ENCODE measurements at regions not wholly inside any gene's neighbourhood (a gene's known extent, or its start where the extent isn't known, plus 50 kb on each side); places are given as distances from the start of the nearest gene placed in this dataset.
"Not testable (repeated sequence)": the region's sequence is repeated elsewhere in the genome, so short reads cannot be mapped to it uniquely, and the experiment has no call there.

DNA sequence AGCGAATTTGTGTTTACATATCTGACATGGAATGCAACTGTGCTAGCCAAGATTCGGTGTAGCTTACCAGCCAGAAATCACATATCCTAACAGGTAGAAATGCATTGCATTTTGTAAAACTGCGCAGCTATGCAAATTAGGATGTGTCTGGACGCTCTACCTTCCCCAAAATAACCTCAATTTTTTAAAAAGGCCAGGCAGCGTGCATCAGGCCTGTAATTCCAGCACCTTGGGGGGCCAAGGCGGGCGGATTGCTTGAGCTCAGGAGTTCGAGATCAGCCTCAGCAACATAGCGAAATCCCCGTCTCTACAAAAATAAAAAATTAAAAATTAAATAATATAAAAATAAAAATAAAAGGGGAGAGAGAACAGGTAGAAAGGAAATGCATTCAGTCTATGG lies 305.0 kb downstream of the TYW1 start:
- DNase-seq, result no peak

DNA sequence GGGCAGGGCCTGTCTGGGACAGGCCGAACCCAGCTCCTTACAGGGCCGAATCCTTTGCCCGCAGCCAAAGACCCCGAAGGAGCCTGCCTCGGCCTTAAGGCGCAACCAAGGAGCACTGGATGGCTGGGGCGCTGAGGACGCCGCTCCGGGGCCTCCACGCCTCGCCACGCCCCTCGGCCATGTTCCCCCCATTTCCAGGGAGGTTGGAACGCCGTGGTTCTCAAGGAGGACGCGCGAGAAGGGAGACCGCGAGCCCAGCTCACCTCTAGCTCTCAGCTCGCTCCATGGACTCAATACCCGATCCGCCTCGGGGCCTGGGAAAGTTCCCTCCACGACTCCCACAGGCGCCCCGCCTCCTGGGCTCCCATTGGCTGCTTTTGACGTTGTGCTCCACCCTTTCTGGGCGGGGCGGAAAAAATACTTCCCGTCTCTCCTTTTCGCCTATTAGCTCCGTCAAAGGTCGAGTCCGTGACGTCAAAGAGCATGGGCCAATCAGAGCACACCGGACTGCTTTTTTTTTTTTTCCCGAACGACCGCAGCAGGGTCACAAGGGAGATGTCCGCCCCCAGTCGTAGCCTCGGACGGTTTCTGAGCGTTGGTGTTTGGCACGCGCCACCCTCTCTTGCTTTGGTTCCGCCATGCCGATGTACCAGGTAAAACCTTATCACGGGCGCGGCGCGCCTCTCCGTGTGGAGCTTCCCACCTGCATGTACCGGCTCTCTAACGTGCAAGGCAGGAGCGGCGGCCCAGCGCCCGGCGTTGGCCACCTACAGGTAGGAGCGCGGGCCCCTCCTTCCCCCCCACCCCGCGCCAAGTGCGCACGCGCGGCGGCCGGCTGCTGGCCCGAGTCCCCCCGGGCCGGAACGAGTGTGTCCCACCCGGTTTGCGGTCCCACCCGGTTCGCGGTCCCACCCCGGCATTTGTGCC lies 305.7 kb downstream of the TYW1 start:
- DNase-seq, result peak; percentile 98

DNA sequence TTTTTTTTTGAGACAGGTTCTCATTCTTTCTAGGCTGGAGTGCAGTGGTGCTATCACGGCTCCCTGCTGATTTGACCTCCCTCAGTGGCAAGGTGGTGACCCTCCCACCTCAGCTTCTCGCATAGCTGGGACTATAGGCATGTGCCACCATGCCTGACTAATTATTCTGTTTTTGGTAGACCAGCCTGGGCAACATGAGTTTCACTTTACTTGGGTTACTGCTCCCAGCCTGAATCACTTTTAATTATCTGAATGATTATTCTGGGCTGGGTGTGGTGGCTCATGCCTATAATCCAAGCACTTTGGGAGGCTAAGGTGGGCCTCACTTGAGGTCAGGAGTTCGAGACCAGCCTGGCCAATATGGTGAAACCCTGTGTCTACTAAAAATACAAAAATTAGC lies 308.2 kb downstream of the TYW1 start:
- not testable (repeated sequence) for DNase-seq

DNA sequence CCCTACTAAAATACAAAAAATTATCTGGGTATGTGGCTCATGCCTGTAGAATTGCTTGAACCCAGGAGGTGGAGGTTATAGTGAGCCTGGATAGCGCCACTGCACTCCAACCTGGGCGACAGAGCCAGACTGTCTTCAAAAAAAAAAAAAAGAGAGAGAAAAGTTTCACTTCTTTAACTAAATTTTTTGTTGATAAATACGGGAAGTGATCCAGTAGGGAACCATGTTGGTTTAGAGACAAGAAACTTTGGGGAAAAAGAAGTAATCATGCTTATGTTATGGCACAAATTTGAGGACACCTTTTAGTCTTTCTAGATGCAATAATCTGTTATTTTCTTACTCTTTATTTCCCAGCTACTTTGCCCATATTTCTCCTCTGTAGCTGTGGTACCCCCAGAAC lies 309.7 kb downstream of the TYW1 start:
- no peak for DNase-seq

DNA sequence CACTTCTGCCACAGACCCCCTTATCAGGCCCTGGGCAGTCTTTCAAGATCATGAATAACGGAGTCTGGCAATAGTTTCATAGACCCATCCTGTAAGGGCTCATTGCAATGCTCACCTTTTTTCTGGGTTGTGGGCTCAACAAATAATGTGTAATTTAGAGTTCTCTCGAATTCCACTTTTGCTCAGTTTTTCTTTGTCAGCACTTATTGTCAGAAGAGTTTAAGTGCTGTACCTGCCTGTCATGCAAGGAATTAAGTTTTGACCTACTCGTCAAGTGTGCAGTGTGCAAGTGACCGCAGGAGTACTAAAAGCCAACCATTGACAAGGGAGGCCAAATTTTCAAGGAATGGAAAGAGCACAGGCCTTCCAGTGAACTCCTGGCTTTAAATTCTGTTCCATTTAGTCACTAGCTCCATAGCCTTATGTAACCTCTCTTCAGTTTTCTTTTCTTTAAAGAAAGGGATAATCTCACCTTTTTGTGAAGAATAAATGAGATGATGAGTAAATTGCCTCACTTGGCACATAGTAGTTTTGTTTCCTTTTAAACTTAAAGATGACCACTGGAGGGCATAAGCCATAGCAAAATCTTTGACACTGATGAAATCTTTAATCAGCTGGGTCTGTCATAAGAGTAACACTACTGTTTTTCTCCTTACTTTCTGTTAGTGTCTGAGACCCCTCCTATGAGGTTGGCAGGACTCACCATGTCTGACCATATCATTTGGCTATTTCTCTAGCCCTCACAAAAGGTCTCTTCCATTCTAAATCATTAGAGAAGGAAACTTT lies 313.3 kb downstream of the TYW1 start:
- no peak for DNase-seq

DNA sequence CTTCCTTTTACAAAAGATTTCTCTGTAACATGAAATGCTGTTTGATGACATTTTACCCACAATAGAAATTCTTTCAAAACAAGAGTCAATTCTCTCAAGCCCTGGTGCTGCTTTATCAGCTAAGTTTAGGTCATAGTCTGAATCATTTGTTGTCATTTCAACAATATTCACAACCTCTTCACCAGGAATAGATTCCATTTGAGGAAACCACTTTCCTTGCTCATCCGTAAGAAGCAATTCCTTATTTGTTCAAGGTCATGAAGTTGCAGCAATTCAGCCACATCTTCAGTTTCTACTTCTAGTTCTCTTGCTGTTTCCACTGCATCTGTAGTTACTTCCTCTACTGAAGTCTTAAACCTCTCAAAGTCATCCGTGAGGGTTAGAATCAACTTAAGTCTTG lies 315.3 kb downstream of the TYW1 start:
- no peak for DNase-seq

DNA sequence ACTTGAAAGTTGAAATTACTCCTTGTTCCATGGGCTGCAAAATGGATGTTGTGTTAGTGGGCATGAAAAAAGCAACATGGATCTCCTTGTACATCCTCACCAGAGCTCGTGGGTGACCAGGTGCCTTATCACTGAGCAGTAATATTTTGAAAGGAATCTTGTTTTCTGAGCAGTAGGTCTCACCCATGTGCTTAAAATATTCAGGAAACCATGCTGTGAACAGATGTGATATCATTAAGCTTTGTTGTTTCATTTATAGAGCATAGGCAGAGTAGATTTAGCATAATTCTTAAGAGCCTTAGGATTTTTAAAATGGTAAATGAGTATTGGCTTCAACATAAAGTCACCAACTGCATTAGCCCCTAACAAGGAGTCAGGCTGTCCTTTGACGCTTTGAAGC lies 316.6 kb downstream of the TYW1 start:
- DNase-seq, result no peak

DNA sequence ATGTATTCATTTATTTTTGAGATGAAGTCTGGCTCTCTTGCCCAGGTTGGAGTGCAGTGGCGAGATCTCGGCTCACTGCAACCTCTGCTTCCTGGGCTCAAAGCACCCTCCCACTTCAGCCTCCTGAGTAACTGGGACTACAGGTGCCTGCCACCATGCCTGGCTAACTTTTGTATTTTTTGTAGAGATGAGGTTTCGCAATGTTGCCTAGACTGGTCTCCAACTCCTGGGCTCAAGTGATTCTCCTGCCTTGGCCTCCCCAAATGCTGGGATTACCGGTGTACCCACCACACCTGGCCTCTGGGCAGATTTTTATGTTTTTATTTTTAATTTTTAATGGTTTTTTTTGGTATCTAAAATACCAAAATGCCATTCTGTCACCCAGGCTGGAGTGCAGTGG lies 320.3 kb downstream of the TYW1 start:
- DNase-seq, result not testable (repeated sequence)

DNA sequence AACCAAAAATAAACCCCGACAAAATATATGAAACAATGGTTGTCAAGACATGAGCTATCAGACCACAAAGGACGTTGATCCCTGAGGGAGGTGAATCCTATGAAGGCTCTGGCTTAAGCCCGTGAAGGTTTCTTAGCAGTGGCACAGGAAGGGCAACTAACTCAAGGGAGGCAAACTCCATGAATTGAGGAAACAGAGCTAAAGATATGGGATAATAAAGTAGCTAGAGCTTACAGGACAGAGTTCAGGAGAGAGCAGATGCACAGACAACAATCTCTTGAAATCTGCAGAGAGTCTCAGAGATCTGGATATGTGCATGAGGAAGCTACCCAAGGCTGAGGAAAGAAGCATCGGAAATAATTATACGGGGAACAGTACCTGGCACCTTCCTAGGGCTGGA lies 331.6 kb downstream of the TYW1 start:
- DNase-seq, result not testable (repeated sequence)

DNA sequence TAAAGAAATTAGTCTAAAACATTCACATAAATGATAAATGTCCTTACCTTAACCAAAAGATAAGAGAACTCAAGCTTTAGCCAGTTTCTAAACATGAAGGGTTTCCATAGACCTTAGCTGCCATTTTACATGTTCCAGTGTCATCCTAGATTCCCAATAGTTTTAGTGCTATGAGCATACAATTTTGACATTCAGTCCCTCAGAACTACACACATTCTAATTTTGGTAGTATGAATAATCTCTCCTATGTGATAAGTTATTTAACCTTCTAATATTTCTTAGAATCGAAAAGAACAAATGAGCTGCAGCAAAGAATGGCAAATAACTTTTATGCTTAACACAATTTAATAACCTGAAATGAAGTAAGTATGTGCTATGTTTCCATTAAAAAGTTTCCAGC lies 338.5 kb downstream of the TYW1 start:
- DNase-seq, result not testable (repeated sequence)

DNA sequence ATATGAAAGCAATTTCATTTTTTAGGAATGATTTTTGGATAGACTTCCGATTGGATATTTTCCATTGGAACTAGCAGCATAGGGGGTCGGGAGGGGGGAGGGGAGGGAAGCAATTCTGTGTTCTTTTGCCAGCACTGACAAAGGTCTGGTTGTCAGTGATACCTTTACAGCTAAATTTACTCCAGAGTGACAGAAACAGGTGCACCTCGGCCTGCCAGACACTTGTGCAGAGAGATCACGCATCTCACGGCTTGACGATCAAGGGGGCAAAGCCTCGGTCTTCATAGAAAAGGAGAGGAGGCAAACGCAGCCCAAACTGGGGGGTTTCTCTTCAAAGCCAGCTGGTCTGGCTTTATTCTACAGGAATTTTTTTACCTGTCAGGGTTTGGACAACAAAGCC lies 339.0 kb downstream of the TYW1 start:
- DNase-seq, result not testable (repeated sequence)

DNA sequence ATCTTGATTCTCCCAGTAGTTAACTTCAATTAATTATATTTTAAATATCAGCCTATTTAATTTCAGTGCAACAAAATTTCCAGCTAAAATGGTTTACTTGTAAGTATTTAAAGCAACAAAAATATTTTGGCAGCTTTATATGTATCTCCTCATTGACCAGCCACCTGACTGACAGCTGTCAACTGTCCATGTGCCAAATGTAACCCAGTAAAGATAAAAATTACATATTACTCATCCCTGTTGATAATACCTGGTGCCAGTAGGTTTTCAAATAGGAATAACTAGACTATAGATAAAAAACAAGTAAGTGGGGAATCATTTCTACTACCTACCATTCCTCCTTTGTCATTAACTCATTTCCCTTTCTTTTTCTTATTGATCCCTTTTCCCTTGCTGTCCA lies 341.9 kb downstream of the TYW1 start:
- not testable (repeated sequence) for DNase-seq

DNA sequence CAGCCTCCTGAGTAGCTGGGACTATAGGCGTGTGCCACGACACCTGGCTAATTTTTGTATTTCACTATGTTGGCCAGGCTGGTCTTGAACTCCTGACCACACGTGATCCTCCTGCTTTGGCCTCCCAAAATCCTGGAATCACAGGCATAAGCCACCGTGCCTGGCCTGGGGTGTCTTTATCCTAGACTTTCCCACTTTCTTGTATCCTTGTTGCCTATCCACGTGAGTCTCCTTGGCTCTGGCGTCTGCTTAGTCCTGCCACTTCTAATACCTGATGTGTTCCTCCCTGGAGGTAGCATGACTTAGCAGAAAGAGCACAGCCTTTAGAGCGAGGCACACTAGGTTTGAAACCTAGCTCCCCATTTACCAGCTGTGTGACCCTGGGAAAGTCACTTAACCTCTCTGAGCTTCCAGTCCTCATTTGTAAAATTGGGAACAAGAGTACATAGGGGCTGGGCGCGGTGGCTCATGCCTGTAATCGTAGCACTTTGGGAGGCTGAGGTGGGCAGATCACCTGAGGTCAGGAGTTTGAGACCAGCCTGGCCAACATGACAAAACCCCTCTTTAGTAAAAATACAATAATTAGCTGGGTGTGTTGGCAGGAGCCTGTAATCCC lies 344.6 kb downstream of the TYW1 start:
- DNase-seq, result no peak

DNA sequence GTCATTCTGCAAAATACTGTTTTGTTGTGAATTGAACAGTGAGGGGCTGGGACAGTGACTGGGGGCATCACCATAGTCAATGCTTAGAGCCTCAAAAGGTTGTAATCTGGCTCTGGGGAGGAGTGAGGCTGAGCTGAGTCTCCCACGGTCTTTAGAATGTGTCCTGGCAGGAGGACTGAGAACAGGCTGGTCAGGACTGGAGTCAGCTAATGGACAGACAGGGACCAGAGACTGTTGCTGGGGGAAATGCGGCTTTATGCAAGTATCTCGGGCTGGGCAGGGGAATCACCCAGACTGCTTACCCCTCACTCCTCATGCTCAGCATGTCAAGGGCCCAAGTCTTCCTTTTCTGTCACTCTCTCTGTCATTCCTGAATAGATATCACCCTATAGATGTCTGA lies 346.5 kb downstream of the TYW1 start:
- no peak for DNase-seq

DNA sequence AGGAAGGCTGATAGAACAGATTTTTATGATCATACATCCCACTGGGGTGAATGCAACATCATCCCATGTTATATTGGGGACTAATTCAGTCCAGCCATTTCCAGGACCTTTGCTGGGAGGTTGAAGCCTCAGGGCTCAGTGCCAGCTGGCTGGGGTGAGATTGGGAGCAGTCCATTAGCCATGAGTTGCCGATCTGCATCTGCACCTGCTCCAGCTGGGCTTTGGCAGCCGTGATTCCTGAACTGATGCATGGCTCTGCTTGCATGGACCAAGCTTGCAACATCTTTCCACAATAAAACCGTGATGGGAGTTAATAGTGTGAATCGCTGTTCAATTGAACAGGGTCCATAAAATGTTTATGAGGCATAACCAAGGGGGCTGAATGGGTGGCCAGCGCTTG lies 346.9 kb downstream of the TYW1 start:
- no peak for DNase-seq

DNA sequence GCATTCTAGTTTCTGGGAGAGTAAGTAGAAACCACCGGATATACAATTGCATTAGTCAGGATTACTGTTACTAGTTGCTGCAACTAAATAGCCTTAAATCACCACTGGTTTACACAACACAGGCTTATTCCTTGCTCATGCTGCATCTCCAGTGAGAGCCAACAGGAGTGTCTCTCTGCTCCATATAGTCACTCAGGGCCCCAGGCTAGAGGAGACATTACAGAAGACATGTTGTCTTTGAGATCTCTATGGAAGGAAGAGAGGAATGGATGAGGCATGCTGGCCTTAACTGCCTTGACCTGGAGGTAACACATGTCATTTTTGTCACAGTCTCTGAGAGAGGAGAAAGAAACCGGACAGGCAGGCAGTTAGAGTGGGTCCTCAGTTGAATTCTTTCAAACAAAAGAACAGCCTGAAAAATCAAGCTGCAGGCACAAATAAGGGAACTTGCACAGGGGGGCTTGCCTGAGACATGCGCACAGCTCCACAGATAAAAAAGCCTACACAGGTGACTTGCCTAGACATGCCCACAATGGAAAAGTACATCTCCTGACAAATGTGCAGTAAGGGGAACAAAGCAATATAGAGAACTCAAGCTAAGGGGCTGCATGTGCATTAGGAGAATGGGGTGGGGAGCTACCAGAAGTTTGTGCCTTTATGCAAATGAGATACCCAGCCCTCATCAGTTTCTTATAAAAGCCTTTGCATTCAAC lies 348.0 kb downstream of the TYW1 start:
- no peak for DNase-seq

DNA sequence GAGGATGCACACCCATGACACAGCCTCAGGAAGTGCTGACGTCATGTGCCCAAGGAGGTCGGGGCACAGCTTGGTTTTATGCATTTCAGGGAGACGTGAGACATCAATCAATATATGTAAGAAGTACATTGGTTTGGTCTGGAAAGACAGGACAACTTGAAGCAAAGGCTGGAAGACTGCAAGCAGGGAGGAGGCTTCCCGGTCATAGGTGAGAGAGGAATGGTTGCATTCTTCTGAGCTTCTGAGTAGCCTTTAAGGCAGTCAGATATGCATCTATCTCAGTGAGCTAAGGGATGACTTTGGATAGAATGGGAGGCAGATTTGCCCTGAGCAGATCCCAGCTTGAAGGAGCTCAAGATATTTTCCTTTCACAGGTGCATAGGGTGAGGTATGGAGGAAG lies 349.5 kb downstream of the TYW1 start:
- no peak for DNase-seq

DNA sequence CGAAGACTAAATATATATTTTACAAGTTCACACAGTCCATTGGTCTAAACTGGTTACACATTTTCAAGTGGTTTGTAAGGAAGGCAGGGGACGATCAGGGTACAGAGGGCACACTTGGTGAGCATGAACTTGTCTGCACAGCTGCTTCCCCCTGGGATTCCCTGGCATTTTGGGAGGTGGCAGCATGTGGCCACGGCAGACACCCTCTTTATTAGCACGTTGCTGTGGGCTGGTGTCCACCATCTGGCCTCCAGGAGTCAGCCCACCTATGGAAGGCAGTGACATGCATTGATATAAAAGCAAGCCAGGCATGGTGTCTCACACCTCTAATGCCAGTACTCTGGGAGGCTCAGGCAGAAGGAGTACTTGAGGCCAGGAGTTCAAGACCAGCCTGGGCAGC lies 350.2 kb downstream of the TYW1 start:
- DNase-seq, result no peak

DNA sequence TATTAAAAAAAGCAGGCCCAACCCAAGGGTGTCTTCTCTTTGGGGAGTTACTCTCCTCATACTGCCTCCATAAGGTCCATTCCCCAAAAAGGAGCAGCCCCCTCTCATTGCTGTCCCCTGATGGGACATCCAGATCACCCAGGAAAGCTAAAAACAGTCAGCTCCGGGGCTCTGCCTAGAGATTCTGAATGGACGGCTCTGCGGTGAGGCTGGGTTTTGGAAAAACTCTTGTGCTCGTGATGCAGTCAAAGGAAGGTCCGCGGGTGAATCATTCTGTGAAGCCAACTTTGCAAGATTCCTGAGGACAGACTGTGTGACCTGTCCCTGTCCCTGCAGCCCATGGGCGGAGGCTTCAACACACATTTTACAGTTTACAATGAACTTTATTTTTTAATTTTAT lies 351.5 kb downstream of the TYW1 start:
- no peak for DNase-seq

DNA sequence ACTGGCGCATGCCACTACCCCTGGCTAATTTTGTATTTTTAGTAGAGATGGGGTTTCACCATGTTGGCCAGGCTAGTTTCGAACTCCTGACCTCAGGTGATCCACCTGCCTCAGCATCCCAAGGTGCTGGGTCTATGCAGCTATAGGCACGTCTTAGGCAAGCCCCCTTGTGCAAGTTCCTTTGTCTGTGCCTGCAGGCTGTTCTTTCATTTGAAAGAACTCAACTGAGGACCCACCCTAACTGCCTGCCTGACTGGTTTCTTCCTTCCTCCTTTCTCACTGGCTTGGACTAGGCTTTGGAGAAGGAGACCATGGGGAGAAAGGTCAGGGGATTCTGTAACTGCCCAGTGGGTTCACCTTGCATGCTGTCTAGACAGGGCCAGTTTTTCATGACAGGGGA lies 361.0 kb downstream of the TYW1 start:
- not testable (repeated sequence) for DNase-seq

DNA sequence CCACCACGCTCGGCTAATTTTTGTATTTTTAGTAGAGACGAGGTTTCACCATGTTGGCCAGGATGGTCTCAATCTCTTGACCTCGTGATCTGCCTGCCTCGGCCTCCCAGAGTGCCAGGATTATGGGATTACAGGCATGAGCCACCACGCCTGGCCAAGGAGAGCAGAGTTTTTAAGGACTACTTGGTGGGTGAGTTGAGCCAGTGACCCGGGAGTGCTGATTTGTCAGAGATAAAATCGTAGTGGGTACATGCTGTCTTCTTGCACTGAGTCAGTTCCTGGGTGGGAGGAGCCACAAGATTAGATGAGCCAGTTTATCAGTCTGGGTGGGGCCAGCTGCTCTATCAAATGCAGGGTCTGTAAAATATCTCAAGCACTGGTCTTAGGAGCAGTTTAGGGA lies 361.7 kb downstream of the TYW1 start:
- not testable (repeated sequence) for DNase-seq

DNA sequence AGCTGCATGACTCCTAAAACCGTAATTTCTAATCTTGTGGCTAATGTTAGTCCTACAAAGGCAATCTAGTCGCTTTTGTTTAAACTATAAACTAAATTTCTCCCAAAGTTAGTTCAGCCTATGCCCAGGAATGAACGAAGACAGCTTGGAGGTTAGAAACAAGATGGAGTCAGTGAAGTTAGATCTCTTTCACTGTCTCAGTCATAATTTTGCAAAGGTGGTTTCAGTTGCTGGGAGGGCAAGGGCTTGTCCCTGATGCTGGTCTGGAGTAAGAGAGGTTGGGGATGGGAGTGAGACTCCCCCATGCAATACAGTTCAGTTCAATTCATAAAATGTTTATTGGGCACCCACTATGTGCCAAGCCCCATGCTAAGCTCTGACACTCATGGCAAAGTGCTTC lies 362.1 kb downstream of the TYW1 start:
- DNase-seq, result not testable (repeated sequence)

DNA sequence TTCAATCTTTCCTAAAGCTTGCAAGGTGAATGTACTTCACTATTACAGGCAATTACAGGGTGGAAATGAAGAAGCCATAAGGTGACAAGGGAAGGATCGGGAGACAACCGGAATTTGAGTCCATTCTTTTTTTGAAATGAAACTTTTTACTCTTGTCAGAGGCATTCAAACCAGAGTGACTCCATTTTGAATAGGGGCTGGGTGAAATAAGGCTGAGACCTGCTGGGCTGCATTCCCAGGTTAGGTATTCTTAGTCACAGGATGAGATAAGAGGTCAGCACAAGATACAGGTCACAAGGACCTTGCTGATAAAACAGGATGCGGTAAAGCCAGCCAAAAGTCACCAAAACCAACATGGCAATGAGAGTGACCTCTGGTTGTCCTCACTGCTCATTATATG lies 363.3 kb downstream of the TYW1 start:
- no peak for DNase-seq

Data from activated CD8-positive, alpha-beta memory T cell treated with anti-CD3 and anti-CD28 coated beads for 24 hours (primary cell).